Stomach (tissue), 4 donors: ENCODE measurements at regions not wholly inside any gene's neighbourhood (a gene's known extent, or its start where the extent isn't known, plus 50 kb on each side); places are given as distances from the start of the nearest gene placed in this dataset.

Experiments used
- CTCF ChIP-seq, 7 experiments: fragments of 450-650 bp in 4 of 7; fragments of 200-600 bp in 3 of 7; sonication (generic) in 3 of 7; IDR thresholded peaks; one replicate each; pipeline ENCODE4 v1.5.1; 2016 to 2019; ENCODE audit warnings: antibody characterized with exemption in 7 of 7, control low read depth in 2 of 7, mild to moderate bottlenecking in 1 of 7
- POLR2A ChIP-seq, 4 donors: fragments of 450-650 bp; IDR thresholded peaks; one replicate each; pipeline ENCODE4 v1.6.1; 2016; ENCODE audit warnings: antibody characterized with exemption in 4 of 4, control low read depth in 2 of 4, mild to moderate bottlenecking in 1 of 4, moderate library complexity in 1 of 4
- POLR2AphosphoS5 ChIP-seq, 3 donors: sonication (generic); formaldehyde crosslinking; IDR thresholded peaks; one replicate each; pipeline ENCODE4 v1.6.1; 2016; ENCODE audit warnings: antibody characterized with exemption in 3 of 3

- TF ChIP-seq POLR2A (IDR thresholded peaks at IDR 0.05) (no peak), CTCF (IDR thresholded peaks at IDR 0.05) (peak in 4 of 7 experiments; percentile 9 to 24 (median 14)), POLR2AphosphoS5 (IDR thresholded peaks at IDR 0.05) (no peak)
Observed at GRCh38 chr11:90434858-90435257, 212.0 kb upstream of the CHORDC1 start.
